ENCODE measurements at regions not wholly inside any gene's neighbourhood (a gene's known extent, or its start where the extent isn't known, plus 50 kb on each side); places are given as distances from the start of the nearest gene placed in this dataset.

GRCh38 chrX:128334821-128335220, 282.6 kb upstream of the ACTRT1 start:
- DNase-seq (ENCODE audit: low read depth in 2 of 2) = no peak

GRCh38 chrX:128310912-128311311, 258.7 kb upstream of the ACTRT1 start:
- no peak for DNase-seq (ENCODE audit: low read depth in 2 of 2)

GRCh38 chrX:128309311-128309710, 257.1 kb upstream of the ACTRT1 start:
- no peak for DNase-seq (ENCODE audit: low read depth in 2 of 2)

GRCh38 chrX:128294198-128294597, 242.0 kb upstream of the ACTRT1 start:
- no peak for DNase-seq (ENCODE audit: low read depth in 2 of 2)

GRCh38 chrX:128287693-128288092, 235.5 kb upstream of the ACTRT1 start:
- DNase-seq (ENCODE audit: low read depth in 2 of 2) = no peak

- DNase-seq (ENCODE audit: low read depth in 2 of 2) = no peak
These were observed 198.4 kb upstream of the ACTRT1 start for GRCh38 chrX:128250621-128251020.

- no peak for DNase-seq (ENCODE audit: low read depth in 2 of 2)
These were observed 164.2 kb upstream of the ACTRT1 start for GRCh38 chrX:128216364-128216763.

GRCh38 chrX:128165884-128166408, 113.7 kb upstream of the ACTRT1 start:
- no peak for DNase-seq (ENCODE audit: low read depth in 2 of 2)

GRCh38 chrX:128156204-128156603, 104.0 kb upstream of the ACTRT1 start:
- no peak for DNase-seq (ENCODE audit: low read depth in 2 of 2)

GRCh38 chrX:128142745-128143144, 90.5 kb upstream of the ACTRT1 start:
- no peak for DNase-seq (ENCODE audit: low read depth in 2 of 2)

- no peak for DNase-seq (ENCODE audit: low read depth in 2 of 2)
These were observed 54.4 kb upstream of the ACTRT1 start for GRCh38 chrX:128106630-128107029.

- no peak for DNase-seq (ENCODE audit: low read depth in 2 of 2)
These were observed 53.5 kb upstream of the ACTRT1 start for GRCh38 chrX:128105659-128106058.
